Skeletal muscle satellite cell (primary cell): ENCODE measurements at regions not wholly inside any gene's neighbourhood (a gene's known extent, or its start where the extent isn't known, plus 50 kb on each side); places are given as distances from the start of the nearest gene placed in this dataset. TPM values are rescaled to one million over a fixed set of nuclear protein-coding genes. Genes with fewer than 3 reads are reported as not detected.

Experiments
- H3K27me3 ChIP-seq: 2 replicates; pipeline ENCODE4 v1.7.0; 2013; ENCODE audit warnings: low read length; ENCODE audit not compliant: control insufficient read depth, insufficient read depth
- H3K36me3 ChIP-seq: 2 replicates; pipeline ENCODE4 v1.7.0; 2013; ENCODE audit warnings: mild to moderate bottlenecking, control low read depth, low read length; ENCODE audit not compliant: insufficient read depth
- H3K4me1 ChIP-seq: 2 replicates; pipeline ENCODE4 v1.7.0; 2013; ENCODE audit warnings: low read length; ENCODE audit not compliant: control insufficient read depth, insufficient read depth
- H3K4me2 ChIP-seq: 2 replicates; pipeline ENCODE4 v1.7.0; 2013; ENCODE audit warnings: mild to moderate bottlenecking, low read length
- H3K4me3 ChIP-seq: 2 replicates; pipeline ENCODE4 v1.7.0; 2013; ENCODE audit warnings: low read length
- H3K9ac ChIP-seq: 2 replicates; pipeline ENCODE4 v1.7.0; 2013; ENCODE audit warnings: mild to moderate bottlenecking, low read depth, low read length, moderate library complexity
- H3K9me3 ChIP-seq: replicated peaks from 2 replicates; pipeline ENCODE4 v1.7.0; 2013; ENCODE audit warnings: mild to moderate bottlenecking, control low read depth, low read length
- small RNA-seq: library from RNA; depleted of rRNA; stranded (forward); fragments of <200 nt; gene quantifications from one replicate; pipeline ENCODE3, GENCODE V24; 2012

GRCh38 chr3:163048881-163049280 is 1552.3 kb downstream of the OTOL1 start:
- no peaks in the 10 kb centered on the region for H3K27me3 ChIP-seq
- no peaks in the 10 kb centered on the region for H3K36me3 ChIP-seq
- no peak overlapping the region for H3K4me3 ChIP-seq
- no peak overlapping the region for H3K4me2 ChIP-seq
- H3K9me3 ChIP-seq: no peaks in the 10 kb centered on the region
- H3K9ac ChIP-seq: no peak overlapping the region
- no peaks in the 10 kb centered on the region for H3K4me1 ChIP-seq

- Histone ChIP-seq H3K4me3 (no peak overlapping the region), H3K36me3 (no peaks in the 10 kb centered on the region), H3K9ac (no peak overlapping the region), H3K27me3 (no peaks in the 10 kb centered on the region), H3K9me3 (no peaks in the 10 kb centered on the region), H3K4me1 (no peaks in the 10 kb centered on the region), H3K4me2 (no peak overlapping the region)
Observed at GRCh38 chr3:163056874-163057497, 1560.4 kb downstream of the OTOL1 start.

GRCh38 chr3:163058031-163058854 is 1561.6 kb downstream of the OTOL1 start:
- H3K9ac ChIP-seq: no peak overlapping the region
- no peaks in the 10 kb centered on the region for H3K36me3 ChIP-seq
- H3K4me1 ChIP-seq: no peaks in the 10 kb centered on the region
- no peak overlapping the region for H3K4me2 ChIP-seq
- no peaks in the 10 kb centered on the region for H3K27me3 ChIP-seq
- H3K4me3 ChIP-seq: no peak overlapping the region
- H3K9me3 ChIP-seq: no peaks in the 10 kb centered on the region

DNA sequence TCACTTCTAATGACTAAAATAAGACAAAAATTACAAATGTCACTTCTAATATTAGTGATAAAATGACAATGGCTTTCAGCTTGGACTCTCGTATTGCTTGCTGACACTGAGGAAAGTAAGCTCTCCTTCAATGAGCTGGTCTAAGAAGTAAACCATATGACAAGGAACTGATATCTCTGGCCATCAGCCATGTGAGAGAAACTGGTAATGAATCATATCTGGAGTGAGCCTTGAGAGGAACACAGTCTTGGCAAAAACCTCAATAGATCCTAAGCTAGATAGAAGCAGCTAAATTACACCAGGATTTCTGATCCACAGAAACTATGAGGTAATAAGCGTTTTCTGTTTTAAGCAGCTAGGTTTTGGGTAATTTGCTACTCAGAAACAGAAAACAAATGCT is 1575.1 kb downstream of the OTOL1 start:
- Histone ChIP-seq H3K27me3 (no peaks in the 10 kb centered on the region), H3K4me2 (no peak overlapping the region), H3K4me1 (no peaks in the 10 kb centered on the region), H3K36me3 (no peaks in the 10 kb centered on the region), H3K9ac (no peak overlapping the region), H3K9me3 (peaks cover 4% of the 10 kb centered on the region), H3K4me3 (no peak overlapping the region)

Small RNA genes in the stretch of these regions (small RNA-seq; reads per million reads assigned to genes)
- gene AC128716.1: not detected
